WTC11 (cell line): ENCODE measurements at regions not wholly inside any gene's neighbourhood (a gene's known extent, or its start where the extent isn't known, plus 50 kb on each side); places are given as distances from the start of the nearest gene placed in this dataset.

Experiments
- CBFB ChIP-seq: sonication (generic); formaldehyde crosslinking; IDR thresholded peaks from 2 replicates; pipeline ENCODE4 v1.8.1; 2022; ENCODE audit warnings: mild to moderate bottlenecking, low read depth, missing genetic modification reagents
- ELF4 ChIP-seq: sonication (generic); formaldehyde crosslinking; IDR thresholded peaks from 2 replicates; pipeline ENCODE4 v1.8.1; 2022; ENCODE audit warnings: low read depth, mild to moderate bottlenecking, moderate library complexity, missing genetic modification reagents
- ESRRA ChIP-seq: sonication (generic); formaldehyde crosslinking; IDR thresholded peaks from 2 replicates; pipeline ENCODE4 v1.8.1; 2022; ENCODE audit warnings: mild to moderate bottlenecking, missing genetic modification reagents, borderline replicate concordance
- HMGA2 ChIP-seq: fragments of 250-450 bp; sonication (Bioruptor Pico); IDR thresholded peaks from 2 replicates; pipeline ENCODE4 v1.4.0; 2021; ENCODE audit warnings: mild to moderate bottlenecking, moderate library complexity
- JUN ChIP-seq: sonication (generic); formaldehyde crosslinking; IDR thresholded peaks from 2 replicates; pipeline ENCODE4 v1.8.0; 2023; ENCODE audit warnings: mild to moderate bottlenecking, missing genetic modification reagents
- MXD4 ChIP-seq: fragments of 250-450 bp; sonication (Bioruptor Pico); IDR thresholded peaks from 2 replicates; pipeline ENCODE4 v1.8.0; 2021; ENCODE audit warnings: mild to moderate bottlenecking, moderate library complexity, borderline replicate concordance
- MYBL2 ChIP-seq: sonication (generic); formaldehyde crosslinking; IDR thresholded peaks from 2 replicates; pipeline ENCODE4 v1.8.1; 2023; ENCODE audit warnings: mild to moderate bottlenecking, moderate library complexity, missing genetic modification reagents
- NFYB ChIP-seq: sonication (generic); formaldehyde crosslinking; conservative IDR thresholded peaks from 2 replicates; pipeline ENCODE4 v1.8.0; 2022; ENCODE audit warnings: low read depth, missing genetic modification reagents
- SP1 ChIP-seq: sonication (generic); formaldehyde crosslinking; conservative IDR thresholded peaks from 2 replicates; pipeline ENCODE4 v1.8.1; 2022; ENCODE audit warnings: missing genetic modification reagents
- TF ChIP-seq, protein P1 (sequence below): sonication (generic); formaldehyde crosslinking; IDR thresholded peaks from 2 replicates; pipeline ENCODE4 v1.8.0; 2022; ENCODE audit warnings: mild to moderate bottlenecking, missing genetic modification reagents
- TF ChIP-seq, protein P2 (sequence below): sonication (generic); formaldehyde crosslinking; IDR thresholded peaks from 2 replicates; pipeline ENCODE4 v1.8.0; 2023; ENCODE audit warnings: mild to moderate bottlenecking, missing genetic modification reagents
- TF ChIP-seq, protein P3 (sequence below): fragments of 200-600 bp; IDR thresholded peaks from 2 replicates; pipeline ENCODE4 v1.8.0; 2022; ENCODE audit warnings: antibody characterized with exemption
- TF ChIP-seq, protein P4 (sequence below): sonication (generic); formaldehyde crosslinking; IDR thresholded peaks from 2 replicates; pipeline ENCODE4 v1.8.1; 2022; ENCODE audit warnings: mild to moderate bottlenecking, missing genetic modification reagents, moderate library complexity, borderline replicate concordance
- TF ChIP-seq, protein P5 (sequence below): sonication (generic); formaldehyde crosslinking; IDR thresholded peaks from 2 replicates; pipeline ENCODE4 v1.8.1; 2023; ENCODE audit warnings: mild to moderate bottlenecking, missing genetic modification reagents, moderate library complexity

GRCh38 chr2:142504754-142505153 lies 372.7 kb upstream of the KYNU start:
- TF ChIP-seq CBFB (no peak), NFYB (CRISPR knock-in tag) (no peak), ELF4 (no peak), HMGA2 (peak; percentile 81), ESRRA (CRISPR knock-in tag) (no peak), MYBL2 (no peak), JUN (CRISPR knock-in tag) (no peak), MXD4 (CRISPR knock-in tag) (no peak), SP1 (CRISPR knock-in tag) (no peak)
- TF ChIP-seq, protein P1, sequence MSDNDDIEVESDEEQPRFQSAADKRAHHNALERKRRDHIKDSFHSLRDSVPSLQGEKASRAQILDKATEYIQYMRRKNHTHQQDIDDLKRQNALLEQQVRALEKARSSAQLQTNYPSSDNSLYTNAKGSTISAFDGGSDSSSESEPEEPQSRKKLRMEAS (CRISPR knock-in tag), result no peak
- TF ChIP-seq, protein P2, sequence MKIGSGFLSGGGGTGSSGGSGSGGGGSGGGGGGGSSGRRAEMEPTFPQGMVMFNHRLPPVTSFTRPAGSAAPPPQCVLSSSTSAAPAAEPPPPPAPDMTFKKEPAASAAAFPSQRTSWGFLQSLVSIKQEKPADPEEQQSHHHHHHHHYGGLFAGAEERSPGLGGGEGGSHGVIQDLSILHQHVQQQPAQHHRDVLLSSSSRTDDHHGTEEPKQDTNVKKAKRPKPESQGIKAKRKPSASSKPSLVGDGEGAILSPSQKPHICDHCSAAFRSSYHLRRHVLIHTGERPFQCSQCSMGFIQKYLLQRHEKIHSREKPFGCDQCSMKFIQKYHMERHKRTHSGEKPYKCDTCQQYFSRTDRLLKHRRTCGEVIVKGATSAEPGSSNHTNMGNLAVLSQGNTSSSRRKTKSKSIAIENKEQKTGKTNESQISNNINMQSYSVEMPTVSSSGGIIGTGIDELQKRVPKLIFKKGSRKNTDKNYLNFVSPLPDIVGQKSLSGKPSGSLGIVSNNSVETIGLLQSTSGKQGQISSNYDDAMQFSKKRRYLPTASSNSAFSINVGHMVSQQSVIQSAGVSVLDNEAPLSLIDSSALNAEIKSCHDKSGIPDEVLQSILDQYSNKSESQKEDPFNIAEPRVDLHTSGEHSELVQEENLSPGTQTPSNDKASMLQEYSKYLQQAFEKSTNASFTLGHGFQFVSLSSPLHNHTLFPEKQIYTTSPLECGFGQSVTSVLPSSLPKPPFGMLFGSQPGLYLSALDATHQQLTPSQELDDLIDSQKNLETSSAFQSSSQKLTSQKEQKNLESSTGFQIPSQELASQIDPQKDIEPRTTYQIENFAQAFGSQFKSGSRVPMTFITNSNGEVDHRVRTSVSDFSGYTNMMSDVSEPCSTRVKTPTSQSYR (CRISPR knock-in tag), result no peak
- TF ChIP-seq, protein P3, sequence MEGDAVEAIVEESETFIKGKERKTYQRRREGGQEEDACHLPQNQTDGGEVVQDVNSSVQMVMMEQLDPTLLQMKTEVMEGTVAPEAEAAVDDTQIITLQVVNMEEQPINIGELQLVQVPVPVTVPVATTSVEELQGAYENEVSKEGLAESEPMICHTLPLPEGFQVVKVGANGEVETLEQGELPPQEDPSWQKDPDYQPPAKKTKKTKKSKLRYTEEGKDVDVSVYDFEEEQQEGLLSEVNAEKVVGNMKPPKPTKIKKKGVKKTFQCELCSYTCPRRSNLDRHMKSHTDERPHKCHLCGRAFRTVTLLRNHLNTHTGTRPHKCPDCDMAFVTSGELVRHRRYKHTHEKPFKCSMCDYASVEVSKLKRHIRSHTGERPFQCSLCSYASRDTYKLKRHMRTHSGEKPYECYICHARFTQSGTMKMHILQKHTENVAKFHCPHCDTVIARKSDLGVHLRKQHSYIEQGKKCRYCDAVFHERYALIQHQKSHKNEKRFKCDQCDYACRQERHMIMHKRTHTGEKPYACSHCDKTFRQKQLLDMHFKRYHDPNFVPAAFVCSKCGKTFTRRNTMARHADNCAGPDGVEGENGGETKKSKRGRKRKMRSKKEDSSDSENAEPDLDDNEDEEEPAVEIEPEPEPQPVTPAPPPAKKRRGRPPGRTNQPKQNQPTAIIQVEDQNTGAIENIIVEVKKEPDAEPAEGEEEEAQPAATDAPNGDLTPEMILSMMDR, result no peak
- TF ChIP-seq, protein P4, sequence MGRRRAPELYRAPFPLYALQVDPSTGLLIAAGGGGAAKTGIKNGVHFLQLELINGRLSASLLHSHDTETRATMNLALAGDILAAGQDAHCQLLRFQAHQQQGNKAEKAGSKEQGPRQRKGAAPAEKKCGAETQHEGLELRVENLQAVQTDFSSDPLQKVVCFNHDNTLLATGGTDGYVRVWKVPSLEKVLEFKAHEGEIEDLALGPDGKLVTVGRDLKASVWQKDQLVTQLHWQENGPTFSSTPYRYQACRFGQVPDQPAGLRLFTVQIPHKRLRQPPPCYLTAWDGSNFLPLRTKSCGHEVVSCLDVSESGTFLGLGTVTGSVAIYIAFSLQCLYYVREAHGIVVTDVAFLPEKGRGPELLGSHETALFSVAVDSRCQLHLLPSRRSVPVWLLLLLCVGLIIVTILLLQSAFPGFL (CRISPR knock-in tag), result no peak
- TF ChIP-seq, protein P5, sequence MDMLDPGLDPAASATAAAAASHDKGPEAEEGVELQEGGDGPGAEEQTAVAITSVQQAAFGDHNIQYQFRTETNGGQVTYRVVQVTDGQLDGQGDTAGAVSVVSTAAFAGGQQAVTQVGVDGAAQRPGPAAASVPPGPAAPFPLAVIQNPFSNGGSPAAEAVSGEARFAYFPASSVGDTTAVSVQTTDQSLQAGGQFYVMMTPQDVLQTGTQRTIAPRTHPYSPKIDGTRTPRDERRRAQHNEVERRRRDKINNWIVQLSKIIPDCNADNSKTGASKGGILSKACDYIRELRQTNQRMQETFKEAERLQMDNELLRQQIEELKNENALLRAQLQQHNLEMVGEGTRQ (CRISPR knock-in tag), result no peak
